D721Med (cell line): ENCODE measurements at regions not wholly inside any gene's neighbourhood (a gene's known extent, or its start where the extent isn't known, plus 50 kb on each side); places are given as distances from the start of the nearest gene placed in this dataset.

Source experiments
- DNase-seq: peaks from one replicate; pipeline ENCODE4 v3.0.0; 2011; ENCODE audit warnings: low spot score; ENCODE audit not compliant: insufficient read length
- FAIRE-seq: peaks from 2 replicates; lab custom pipeline; 2011; peaks lifted over from hg19 to GRCh38; lab: Jason Lieb, UNC
- CTCF ChIP-seq: IDR thresholded peaks from 2 replicates; pipeline ENCODE4 v1.5.1; 2012; ENCODE audit warnings: mild to moderate bottlenecking, control low read depth; ENCODE audit not compliant: insufficient read depth; ENCODE audit errors: missing control alignments

DNA sequence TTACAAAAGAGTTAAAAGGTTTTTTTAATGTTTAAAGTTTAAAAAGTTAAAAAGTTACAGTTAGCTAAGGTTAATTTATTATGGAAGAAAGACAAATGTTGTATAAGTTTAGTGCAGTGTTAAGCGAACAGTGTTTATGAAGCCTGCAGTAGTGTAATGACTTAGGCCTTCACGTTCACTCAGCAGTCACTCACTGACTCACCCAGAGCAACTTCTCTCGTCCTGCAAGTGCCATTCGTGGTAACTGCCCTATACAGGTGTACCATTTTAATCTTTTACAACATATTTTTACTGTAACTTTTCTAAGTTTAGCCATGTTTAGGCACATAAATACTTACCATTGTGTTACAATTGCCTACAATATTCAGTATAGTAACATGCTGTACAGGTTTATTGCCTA, 398.2 kb upstream of the NBEA start:
- DNase-seq (no peak), FAIRE-seq (no peak)
- TF ChIP-seq CTCF, result no peak

DNA sequence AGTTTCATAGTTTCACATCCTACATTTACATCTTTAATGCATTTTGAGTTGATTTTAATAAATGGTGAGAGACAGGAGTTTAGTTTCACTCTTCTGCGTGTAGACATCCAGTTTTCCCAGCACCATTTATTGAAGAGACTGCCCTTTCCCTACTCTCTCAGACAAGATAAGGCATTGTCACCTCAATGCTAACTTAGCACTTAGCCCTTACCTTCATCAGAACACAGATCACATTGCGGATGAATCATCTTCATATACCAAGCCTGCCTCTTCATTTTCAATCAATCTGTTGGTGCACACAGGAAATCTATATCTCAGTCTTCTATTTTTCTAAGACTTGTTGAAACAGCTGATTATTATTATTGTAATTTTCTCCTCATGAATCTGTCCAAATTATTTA, 396.6 kb upstream of the NBEA start:
- no peak for DNase-seq

DNA sequence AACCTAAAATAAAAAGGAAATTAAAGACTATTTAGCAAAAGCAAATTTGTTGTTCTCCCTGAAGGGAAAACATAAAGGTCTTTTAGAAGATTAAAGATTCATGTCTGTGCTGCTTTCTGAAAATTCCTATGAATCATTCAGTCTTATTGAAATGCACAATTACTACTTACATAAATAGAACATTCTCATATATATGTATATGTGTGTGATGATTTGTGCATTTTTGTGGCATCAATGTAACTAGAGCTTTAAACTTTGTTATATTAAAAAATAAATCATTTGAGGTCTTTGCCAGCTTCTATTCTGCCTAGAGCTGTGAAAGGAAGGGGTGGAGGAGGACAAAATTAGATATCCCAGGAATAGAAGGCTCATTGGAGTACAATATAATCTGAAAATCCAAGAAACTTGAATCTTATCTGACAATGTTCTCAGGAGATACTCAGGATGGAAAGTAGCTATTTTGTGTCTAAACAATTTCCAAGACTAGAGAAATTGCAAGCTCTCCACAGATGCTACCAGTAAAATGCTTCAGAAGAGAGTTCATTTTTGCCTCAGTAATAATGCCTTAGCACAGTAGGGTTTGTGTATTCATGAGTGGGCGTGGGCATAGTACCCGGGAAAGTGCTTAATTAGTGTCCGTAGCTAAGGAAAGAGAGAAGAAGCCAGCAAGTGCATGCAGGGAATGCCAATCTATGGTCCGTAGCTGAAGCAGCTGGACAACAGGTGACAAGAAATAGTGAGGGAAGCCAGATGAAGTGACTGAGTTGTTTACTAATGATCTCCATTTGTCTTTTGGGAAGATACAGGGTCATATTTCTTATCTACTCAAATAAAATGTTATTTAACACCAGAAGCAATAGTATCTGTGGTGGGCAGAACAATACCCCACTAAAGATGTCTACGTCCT, 395.5 kb upstream of the NBEA start:
- DNase-seq, result no peak
- TF ChIP-seq CTCF, result no peak
- FAIRE-seq, result no peak

More for the DNA sequence above, 396.6 kb upstream of the NBEA start:
- FAIRE-seq, result no peak
- no peak for TF ChIP-seq CTCF

DNA sequence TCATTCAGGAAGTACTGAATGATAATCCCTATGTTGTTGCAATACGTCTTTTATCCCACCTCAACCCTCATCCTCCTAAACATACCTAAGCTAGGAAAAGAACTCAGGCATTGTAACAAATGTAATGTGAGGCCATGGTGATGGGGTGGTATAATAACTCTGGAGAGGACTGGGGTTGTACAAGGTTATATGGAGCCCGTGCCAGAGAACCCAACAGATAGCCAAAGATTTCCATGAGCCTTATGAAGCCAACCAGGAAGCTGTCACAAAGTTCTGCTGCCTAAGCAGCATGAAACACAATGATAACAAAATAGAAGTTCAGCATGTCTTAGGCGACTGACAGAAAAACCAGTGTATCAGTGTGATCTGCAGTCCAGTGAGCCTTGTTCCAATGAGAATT, 394.1 kb upstream of the NBEA start:
- DNase-seq (no peak), FAIRE-seq (no peak)
- no peak for TF ChIP-seq CTCF

DNA sequence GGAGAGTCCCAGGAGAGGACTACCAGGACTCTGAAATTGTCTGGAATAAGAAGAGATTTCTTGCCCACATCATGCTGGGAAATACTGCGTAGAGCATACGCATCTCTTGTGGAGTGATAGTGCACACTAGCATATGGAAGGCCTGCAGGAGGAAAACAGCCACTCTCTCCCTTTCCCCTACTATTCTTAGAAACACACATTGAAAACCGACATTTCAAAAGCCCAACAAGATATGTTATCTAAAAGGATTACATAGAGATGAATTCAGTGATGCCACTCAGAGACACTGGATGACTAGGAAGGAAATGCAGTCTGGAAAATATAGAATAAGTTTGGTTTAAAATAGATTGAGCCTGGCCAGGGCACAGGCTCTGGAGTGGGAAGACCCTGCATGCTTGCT, 388.7 kb upstream of the NBEA start:
- DNase-seq (no peak), FAIRE-seq (no peak)
- no peak for TF ChIP-seq CTCF

- no peak for DNase-seq
- TF ChIP-seq CTCF, result no peak
- FAIRE-seq, result no peak
Observed at GRCh38 chr13:34555988-34556387, 386.1 kb upstream of the NBEA start.

GRCh38 chr13:34561033-34561432, 381.0 kb upstream of the NBEA start:
- no peak for TF ChIP-seq CTCF
- DNase-seq (no peak), FAIRE-seq (no peak)
